Astrocyte of the spinal cord (primary cell): ENCODE measurements at regions not wholly inside any gene's neighbourhood (a gene's known extent, or its start where the extent isn't known, plus 50 kb on each side); places are given as distances from the start of the nearest gene placed in this dataset.

Source experiments
- DNase-seq: peaks from one replicate; pipeline ENCODE4 v3.0.0; 2011; ENCODE audit warnings: low read depth, low spot score
- H3K4me3 ChIP-seq: 2 replicates; pipeline ENCODE4 v1.5.1; 2011; ENCODE audit warnings: low read depth, mild to moderate bottlenecking, low read length, moderate library complexity
- in situ Hi-C: cut with HindIII; loops from 2 replicates; pipeline ENCODE4 v1.10.0; 2017; ENCODE audit warnings: low sequenced_read_pairs
- TF ChIP-seq, protein P1 (sequence below): IDR thresholded peaks from 2 replicates; pipeline ENCODE4 v1.5.1; 2012; ENCODE audit warnings: low read depth, mild to moderate bottlenecking, low read length, inconsistent platforms

DNA sequence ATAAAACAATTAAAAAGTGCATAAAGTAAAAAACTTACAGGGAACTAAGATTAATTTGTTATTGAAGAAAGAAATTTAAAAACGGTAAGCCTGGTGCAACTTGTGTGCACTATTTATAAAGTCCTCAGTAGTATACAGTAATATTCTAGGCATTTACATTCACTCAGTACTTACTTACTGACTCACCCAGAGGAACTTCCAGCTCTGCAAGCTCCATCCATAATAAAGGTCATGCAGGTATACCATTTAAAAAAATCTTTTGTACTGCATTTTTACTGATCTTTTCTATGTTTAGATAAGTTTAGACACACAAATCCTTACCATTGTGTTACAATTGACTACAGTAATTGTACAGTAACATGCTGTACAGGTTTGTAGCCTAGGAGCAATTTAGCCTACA, 51.5 kb upstream of the NXPH2 start:
- no peak overlapping the region for H3K4me3 ChIP-seq
- no peak for DNase-seq
- in situ Hi-C loops: no loop called here
- TF ChIP-seq, protein P1, sequence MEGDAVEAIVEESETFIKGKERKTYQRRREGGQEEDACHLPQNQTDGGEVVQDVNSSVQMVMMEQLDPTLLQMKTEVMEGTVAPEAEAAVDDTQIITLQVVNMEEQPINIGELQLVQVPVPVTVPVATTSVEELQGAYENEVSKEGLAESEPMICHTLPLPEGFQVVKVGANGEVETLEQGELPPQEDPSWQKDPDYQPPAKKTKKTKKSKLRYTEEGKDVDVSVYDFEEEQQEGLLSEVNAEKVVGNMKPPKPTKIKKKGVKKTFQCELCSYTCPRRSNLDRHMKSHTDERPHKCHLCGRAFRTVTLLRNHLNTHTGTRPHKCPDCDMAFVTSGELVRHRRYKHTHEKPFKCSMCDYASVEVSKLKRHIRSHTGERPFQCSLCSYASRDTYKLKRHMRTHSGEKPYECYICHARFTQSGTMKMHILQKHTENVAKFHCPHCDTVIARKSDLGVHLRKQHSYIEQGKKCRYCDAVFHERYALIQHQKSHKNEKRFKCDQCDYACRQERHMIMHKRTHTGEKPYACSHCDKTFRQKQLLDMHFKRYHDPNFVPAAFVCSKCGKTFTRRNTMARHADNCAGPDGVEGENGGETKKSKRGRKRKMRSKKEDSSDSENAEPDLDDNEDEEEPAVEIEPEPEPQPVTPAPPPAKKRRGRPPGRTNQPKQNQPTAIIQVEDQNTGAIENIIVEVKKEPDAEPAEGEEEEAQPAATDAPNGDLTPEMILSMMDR: no peak

DNA sequence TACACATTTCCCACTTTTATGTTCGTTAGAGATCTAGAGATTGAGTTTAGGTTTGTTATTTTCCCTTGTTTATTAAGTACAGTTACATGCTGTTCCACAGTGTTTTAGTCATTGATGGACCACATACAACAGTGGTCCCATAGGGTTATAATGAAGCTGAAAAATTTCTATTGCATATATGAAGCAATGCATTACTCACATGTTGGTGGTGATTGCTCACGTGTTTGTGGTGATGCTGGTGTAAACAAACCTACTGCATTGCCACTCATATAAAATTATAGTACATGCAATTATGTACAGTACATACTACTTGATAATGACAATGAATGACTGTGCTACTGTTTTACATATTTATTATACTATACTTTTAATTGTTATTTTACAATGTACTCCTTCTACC, 51.0 kb upstream of the NXPH2 start:
- DNase-seq: no peak
- TF ChIP-seq, protein P1: no peak
- in situ Hi-C loops: no loop called here
- H3K4me3 ChIP-seq: no peak overlapping the region

DNA sequence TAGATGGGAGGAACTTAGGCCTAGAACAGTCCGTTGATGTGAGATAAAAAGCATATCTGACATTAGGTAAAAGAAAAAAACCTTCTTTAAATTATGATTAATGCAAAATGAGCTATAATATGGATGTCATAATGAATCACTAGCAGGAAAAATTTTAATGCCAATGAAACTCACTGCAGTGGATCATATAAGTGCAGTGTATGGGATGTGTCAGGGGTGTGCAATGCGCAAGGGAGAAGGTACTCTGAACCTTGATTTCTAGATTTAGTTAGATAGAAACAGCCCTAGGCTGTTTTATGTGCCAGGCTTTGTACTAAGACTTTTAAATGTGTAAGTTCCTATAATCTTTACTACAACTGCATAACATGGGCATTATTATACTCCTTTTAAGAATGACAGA, 50.4 kb upstream of the NXPH2 start:
- in situ Hi-C loops: no loop called here
- no peak for DNase-seq
- no peak overlapping the region for H3K4me3 ChIP-seq
- TF ChIP-seq, protein P1: no peak
